ENCODE measurements at regions not wholly inside any gene's neighbourhood (a gene's known extent, or its start where the extent isn't known, plus 50 kb on each side); places are given as distances from the start of the nearest gene placed in this dataset.

GRCh38 chr20:50318710-50319109 is 128.1 kb downstream of the CEBPB start:
- no peak for TF ChIP-seq CTCF (IDR thresholded peaks at IDR 0.05; ENCODE audit: insufficient read depth, low read length, missing control alignments)
- ChIA-PET POLR2A (no interaction called here), CTCF (no interaction called here)
- no peak for DNase-seq (ENCODE audit: low read depth, low spot score)
- no peak overlapping the region for H3K4me3 ChIP-seq (ENCODE audit: low read depth, low read length)

DNA sequence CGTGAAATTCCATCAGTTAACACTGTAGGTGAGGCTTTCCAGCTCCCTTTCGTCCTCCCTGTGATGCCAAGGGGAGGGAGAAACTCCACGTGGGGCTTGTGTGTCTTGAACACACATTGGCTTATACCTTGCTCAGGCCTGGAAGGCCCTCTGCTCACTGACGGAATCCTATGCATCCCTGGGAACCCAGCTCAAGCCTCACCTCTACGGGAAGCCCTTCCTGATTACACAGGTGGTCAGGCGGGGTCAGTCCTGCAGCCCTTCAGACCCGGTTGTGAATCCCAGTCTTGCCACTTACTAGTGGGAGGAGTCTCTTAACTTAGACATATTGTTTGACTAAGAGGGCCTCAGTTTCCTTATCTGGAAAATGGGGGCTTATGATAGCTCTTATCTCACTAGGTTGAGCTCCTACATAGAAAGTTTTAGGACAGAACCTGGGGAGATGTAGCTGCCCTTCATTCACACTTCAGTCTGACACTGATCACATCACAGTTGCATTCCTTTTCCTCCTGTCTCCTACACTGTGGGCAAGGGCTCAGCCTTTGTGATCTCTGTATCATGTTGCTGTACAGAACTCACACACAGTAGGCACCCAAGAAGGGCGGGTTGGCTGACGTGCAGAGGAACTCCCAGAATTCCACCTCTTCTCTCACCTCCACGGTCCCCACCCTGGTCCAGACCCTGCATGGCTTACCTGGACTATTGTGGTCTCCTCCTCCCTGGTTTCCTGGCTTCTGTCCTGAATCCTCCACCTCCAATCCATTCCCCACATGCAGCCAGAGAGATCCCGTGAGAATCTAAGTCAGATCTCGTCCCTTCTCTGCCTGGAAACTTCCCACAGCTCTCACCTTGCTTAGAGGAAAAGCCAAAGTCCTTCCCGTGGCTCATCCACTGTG is 129.6 kb downstream of the CEBPB start:
- ChIA-PET CTCF (interaction anchor here (1.0 to 1.1 kb wide), 2 partner anchors 9 to 143 kb away, joined by 3 to 4 read pairs; no protein-coding TSS in a partner anchor), POLR2A (interaction anchor here (1.4 to 2.5 kb wide), 4 partner anchors 12 to 129 kb away, joined by 4 to 13 read pairs (median 8); partner anchors contain the start of gene CEBPB)
- no peak for TF ChIP-seq CTCF (IDR thresholded peaks at IDR 0.05; ENCODE audit: insufficient read depth, low read length, missing control alignments)
- H3K4me3 ChIP-seq (ENCODE audit: low read depth, low read length): peak overlapping the region; percentile 42
- DNase-seq (ENCODE audit: low read depth, low spot score): no peak

DNA sequence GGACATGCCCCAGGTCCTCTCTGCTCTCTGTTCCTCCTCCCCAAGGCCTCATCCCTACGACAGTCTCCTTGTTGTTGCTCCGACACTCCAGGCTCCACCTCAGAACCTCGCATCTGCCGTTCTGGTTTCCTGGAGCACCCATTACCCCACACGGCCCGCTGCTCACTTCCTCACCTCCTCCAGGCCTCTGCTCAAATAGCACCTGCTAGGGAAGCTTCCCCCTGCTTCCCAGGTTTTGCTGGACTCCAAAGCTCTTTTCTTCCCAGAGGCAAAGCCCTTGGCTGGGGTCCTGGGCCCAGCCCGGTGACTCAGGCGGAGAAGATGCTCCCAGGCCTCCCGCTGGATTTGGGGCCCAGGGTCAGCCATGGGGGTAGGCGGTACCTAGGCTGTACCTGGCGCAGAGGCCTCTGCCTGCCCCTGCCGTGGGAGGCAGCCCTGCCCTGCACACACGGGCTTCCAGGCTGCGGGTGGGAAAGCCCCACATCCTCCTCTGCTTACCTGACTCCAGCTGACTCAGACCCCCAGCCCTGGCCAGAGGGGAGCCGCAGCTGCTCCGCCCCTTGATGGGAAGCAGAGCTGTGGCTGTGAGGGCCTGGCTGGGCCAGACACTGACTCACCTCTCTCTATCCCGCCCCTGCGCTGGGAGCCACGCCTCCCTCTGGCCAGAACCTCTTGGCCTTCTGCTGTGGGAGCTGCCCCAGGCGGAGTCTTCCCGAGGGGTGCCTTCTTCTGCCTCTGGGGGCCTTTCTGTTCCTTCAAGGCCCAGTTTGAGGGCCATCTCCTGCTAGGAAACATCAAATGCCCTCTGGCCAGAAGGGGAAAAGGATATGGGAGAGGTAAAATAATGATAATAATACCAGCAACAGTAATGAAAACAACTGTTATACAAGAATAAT is 130.5 kb downstream of the CEBPB start:
- ChIA-PET POLR2A (interaction anchor here (0.7 to 2.5 kb wide), 8 partner anchors 13 to 130 kb away, joined by 3 to 13 read pairs (median 5); partner anchors contain the start of gene CEBPB), CTCF (interaction anchor here (1.1 to 1.5 kb wide), 3 partner anchors 9 to 142 kb away, joined by 4 to 9 read pairs (median 4); no protein-coding TSS in a partner anchor)
- peak overlapping the region; percentile 42 for H3K4me3 ChIP-seq (ENCODE audit: low read depth, low read length)
- peak; percentile 62 for DNase-seq (ENCODE audit: low read depth, low spot score)
- no peak for TF ChIP-seq CTCF (IDR thresholded peaks at IDR 0.05; ENCODE audit: insufficient read depth, low read length, missing control alignments)

GRCh38 chr20:50321797-50322480 is 131.3 kb downstream of the CEBPB start:
- DNase-seq (ENCODE audit: low read depth, low spot score): no peak
- no peak overlapping the region for H3K4me3 ChIP-seq (ENCODE audit: low read depth, low read length)
- POLR2A ChIA-PET: interaction anchor here (0.7 to 2.5 kb wide), 7 partner anchors 13 to 131 kb away, joined by 3 to 13 read pairs (median 6); partner anchors contain the start of gene CEBPB
- CTCF ChIA-PET: interaction anchor here (1.2 to 1.5 kb wide), 2 partner anchors 8 to 12 kb away, joined by 4 to 9 read pairs; no protein-coding TSS in a partner anchor
- TF ChIP-seq CTCF (IDR thresholded peaks at IDR 0.05; ENCODE audit: insufficient read depth, low read length, missing control alignments): no peak

- CTCF ChIA-PET: no interaction called here
- H3K4me3 ChIP-seq (ENCODE audit: low read depth, low read length): no peak overlapping the region
- POLR2A ChIA-PET: interaction anchor here (1.3 to 2.0 kb wide), 2 partner anchors 17 to 129 kb away, joined by 6 to 9 read pairs; no protein-coding TSS in a partner anchor
- no peak for TF ChIP-seq CTCF (IDR thresholded peaks at IDR 0.05; ENCODE audit: insufficient read depth, low read length, missing control alignments)
- DNase-seq (ENCODE audit: low read depth, low spot score): no peak
Measured at GRCh38 chr20:50322703-50323131, 132.1 kb downstream of the CEBPB start.

Data from AG04449 (cell line).